Nucleus accumbens (tissue), 56 donors: ENCODE measurements at regions not wholly inside any gene's neighbourhood (a gene's known extent, or its start where the extent isn't known, plus 50 kb on each side); places are given as distances from the start of the nearest gene placed in this dataset.
"Not testable (repeated sequence)": the region's sequence is repeated elsewhere in the genome, so short reads cannot be mapped to it uniquely, and the experiment has no call there.

Experiments used
- DNase-seq, 56 donors: peaks; one replicate each; lab custom pipeline; 2025; lab: John Stamatoyannopoulos, UW

- DNase-seq = no peak
These were observed 57.0 kb downstream of the PCDH20 start for GRCh38 chr13:61358599-61358998.

GRCh38 chr13:61350341-61350740 is 65.3 kb downstream of the PCDH20 start:
- DNase-seq = no peak

DNA sequence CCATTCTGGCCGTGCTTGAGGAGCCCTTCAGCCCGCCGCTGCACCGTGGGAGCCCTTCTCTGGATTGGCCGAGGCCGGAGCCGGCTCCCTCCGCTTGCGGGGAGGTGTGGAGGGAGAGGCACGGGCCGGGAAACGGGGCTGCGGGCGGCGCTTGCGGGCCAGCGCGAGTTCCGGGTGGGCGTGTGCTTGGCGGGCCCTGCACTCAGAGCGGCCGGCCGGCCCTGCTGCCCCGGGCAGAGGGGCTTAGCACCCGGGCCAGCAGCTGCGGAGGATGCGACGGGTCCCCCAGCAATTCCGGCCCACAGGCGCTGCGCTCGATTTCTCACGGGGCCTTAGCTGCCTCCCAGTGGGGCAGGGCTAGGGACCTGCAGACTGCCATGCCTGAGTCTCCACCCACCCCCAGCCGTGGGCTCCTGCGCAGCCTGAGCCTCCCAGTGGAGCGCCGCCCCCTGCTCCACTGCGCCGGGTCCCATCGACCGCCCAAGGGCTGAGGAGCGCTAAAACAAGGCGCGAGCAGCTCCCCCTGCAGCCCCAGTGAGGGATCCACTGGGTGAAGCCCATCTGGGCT is 76.5 kb downstream of the PCDH20 start:
- no peak for DNase-seq

DNA sequence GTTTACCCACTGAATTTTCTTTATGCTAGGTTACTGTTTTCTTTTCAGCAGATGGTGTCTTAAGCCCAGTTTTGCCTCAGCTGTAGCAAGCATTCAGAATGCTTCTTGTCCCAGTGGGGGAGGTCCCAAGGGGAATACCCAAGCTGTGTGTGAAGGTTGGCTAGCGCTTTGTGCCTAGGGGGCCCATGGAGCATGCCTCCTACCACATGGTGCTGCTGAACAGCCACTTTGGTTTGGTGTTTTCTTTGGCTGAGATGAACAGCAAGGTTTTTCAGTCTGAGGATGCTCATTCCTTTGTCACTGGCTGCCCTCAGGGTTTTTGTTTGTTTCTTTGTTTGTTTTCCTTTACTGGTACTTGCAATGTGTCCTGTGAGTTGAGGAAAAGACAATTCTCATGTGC is 99.0 kb downstream of the PCDH20 start:
- no peak for DNase-seq

DNA sequence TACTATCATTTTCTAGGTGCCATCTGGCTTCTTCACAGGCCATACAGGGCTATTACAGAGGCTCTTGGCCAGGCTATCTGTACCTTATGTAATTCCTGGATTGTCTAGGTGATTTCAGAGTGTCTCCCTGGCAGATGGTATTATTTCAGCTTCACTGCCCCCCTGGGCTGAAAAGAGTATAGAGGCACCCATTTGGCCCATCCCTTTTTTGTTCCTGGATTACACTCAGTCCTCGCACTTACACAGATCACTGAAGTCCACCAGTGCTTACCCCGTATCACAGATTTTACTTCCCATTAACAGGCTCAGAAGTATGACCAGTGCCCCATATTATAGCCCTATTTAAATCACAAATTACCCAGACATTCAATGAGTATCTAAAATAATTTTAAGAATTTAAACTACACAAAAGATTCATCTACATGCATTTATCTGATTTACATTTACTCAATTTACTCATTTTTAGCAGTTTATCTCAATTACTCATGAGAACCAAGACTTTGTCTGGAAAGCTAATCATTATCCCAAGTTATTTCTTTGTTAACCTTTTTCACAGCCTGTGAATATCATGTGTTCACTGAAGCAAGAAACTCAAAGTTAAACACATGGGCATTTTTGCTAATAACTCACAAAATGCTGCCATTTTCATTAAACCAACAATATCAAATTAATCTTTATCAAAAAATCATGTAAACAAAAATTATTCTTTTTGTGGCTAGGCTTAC is 121.0 kb downstream of the PCDH20 start:
- no peak for DNase-seq

DNA sequence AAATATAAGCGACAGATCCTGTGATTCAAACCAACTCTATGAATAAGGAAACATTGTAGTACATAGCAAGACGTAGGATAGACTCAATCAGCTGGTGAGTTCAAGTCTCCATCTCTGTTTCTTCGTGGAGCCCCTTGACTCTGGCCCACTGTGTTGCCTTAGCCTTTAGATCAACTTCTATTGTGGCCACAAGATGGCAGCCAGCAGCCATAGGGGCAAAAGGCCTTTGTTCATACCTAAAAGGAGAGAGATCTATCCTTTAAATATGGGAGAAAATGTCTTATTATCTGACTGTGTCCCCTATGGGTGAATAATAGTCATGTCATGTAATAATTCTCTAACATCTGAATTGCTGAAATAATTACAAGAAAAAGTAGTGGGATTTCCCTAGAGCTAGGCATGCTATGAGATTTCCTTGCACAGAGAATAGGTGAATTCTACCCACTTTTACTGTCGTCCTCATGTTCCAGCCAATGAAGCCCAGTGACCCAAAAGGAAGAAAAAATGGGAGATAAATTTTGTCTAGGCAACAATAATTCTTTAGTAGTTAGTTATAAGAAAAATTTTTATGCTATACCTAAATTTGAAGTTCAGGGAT is 129.4 kb downstream of the PCDH20 start:
- DNase-seq = peak in 1 of 56 donors; percentile 0

DNA sequence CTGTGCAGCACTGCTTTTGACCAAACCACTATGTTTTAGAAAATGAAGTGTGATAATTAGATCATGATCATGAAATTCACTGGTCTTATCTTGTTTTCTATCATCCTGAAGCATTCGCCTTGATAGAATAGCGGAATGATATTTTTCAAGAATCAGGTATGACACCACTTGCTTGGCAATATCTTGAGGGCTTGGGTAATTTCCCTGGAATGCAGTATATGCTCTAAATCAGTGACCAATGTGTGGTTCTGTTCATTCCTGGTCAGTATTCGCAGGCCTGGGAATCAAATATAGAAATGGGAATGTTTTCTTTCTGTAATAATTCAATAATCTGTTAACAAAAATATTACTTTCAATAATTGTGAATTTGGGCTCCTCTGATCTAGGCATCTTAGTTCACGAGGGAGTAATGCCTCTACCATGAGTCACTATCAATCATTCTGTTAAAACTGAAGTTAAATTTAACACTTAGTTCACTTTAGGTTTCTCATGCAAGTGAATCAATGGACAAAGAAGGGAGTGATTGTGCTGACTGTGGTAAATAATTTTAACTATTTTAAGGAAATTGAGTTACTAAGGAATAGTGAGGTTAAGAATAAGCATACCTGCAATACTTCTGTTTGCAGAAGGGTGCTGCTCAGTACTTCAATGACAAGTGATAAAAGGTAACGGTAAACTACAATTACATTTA is 137.9 kb downstream of the PCDH20 start:
- DNase-seq = no peak

- no peak for DNase-seq
These were observed 138.6 kb downstream of the PCDH20 start for GRCh38 chr13:61277088-61277487.

DNA sequence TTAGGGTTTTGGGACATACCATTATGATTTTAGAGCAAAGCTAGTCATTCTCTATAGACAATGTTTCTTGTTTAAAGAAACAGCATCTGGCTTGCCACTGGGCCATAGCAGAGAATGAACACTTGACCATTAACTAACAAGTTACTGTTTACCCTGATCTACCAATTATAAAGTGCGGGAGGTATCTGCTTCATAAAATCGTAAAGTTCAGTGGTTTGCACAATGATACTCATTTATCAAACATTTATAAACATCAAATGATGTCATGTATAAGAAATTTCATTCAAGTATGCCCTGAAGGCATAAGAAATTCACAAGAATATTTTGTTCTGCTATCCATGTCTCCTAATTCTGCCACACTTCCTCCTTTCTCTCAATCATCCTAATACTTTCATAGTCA is 139.2 kb downstream of the PCDH20 start:
- no peak for DNase-seq

DNA sequence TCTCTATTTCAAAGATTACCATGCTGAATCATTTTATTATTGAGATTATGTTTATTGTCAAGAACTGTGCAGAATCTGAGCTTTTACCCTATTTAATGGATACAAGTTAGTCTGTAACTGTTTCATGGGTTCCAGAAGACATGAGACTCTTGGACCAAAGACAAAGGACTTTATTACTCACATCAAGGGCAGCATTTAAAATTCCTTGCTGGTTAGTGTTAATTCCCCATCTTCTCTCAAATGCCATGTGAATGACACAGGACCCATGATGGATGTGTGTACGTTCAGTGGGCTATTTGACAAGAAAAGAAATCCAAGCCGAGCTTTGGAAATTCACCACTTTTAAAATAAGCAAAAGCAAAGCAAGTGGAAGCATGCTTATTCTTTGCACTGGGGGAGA is 139.9 kb downstream of the PCDH20 start:
- DNase-seq = no peak

GRCh38 chr13:61275251-61275650 is 140.4 kb downstream of the PCDH20 start:
- no peak for DNase-seq

DNA sequence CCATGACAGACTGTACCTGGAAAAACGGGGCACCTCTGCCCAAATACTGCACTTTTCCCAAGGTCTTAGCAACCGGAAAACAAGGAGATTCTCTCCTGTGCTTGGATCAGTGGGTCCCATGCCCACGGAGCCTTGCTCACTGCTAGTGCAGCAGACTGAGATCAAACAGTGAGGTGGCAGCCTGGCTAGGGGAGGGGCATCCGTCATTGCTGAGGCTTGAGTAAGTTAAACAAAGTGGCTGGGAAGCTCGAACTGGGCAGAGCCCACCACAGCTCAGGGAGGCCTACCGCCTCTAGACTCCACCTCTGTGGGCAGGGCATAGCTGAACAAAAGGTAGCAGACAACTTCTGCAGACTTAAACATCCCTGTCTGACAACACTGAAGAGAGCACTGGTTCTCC is 148.8 kb downstream of the PCDH20 start:
- DNase-seq = not testable (repeated sequence)

DNA sequence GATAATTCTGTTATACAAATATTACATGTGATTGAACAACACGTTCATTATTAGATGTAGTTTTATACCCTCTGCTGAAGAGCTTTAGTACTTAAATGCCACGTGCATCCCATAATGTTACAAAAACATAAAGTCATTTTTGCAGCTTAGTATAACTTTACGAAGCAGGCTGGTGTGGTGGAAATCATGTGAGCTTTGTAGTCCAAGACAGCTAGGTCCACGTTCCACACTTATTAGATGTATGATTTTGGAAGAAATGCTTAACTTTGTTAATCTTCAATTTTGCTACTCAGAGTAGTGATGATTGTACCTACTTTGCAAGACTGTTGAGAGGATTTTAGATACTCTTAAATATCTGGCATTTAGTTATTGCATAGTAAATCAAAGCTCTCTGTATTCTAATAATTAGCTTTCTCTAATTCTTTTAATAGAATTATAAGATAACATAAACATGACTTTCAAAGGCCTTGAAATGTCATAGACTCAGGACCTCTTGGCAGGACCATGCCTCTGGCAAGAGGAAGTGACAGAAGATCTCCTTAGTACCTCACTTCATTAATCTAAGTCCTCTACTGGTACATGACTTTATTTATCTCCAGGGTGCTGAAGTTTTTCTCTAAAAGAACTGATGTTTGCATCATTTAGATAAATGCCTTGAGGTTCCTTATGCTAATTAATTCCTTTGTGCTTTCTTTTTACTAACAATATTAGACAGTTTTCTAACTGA is 153.7 kb downstream of the PCDH20 start:
- DNase-seq = no peak

- no peak for DNase-seq
These were observed 157.5 kb downstream of the PCDH20 start for GRCh38 chr13:61258185-61258584.

GRCh38 chr13:61255040-61255796 is 160.4 kb downstream of the PCDH20 start:
- DNase-seq = no peak

DNA sequence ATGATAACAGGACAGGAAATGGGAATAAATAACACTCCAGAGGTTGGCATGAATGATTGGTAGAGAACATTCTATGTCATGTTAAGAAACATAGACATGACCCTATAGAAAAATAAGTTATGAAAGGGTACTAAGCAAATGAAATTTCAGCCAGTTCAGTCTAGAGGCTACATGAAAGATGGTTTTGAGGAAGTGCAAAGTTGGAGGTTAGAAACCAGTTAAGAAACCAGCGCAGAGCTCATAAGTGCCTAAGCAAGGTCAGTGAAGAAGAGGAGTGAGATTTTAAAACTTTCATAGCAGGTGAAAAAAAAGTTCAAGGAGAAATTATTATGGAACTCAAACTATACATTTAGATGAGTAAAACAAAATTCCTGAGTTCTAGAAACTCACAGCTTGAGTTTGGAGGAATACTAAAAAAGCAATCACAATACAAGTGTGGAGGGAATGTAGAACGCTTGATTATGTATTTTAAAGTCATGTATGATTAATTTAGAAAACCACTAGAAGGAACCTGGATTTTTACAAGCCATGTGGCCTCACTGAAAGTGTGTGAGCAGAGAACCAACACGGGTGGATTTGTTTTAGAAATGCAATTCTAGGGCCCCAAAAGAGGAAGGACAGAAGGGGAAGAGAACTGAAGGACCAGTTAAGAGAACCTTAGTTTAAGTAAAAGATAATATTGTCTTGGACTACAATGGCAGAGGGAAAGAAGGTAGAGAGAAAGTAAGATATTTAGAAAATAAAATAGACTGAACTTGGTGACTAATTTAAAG is 162.4 kb downstream of the PCDH20 start:
- DNase-seq = no peak

- DNase-seq = no peak
These were observed 163.4 kb downstream of the PCDH20 start for GRCh38 chr13:61252213-61252612.

- DNase-seq = no peak
These were observed 168.3 kb downstream of the PCDH20 start for GRCh38 chr13:61247149-61247936.

- DNase-seq = no peak
These were observed 169.3 kb downstream of the PCDH20 start for GRCh38 chr13:61246351-61246750.
